Small intestine (tissue), 7 donors: ENCODE measurements at regions not wholly inside any gene's neighbourhood (a gene's known extent, or its start where the extent isn't known, plus 50 kb on each side); places are given as distances from the start of the nearest gene placed in this dataset.

Source experiments
- DNase-seq, 2 donors: peaks; one replicate each; pipeline versions ENCODE4 v3.0.0 to v3.0.0-alpha.2; 2013
- FAIRE-seq: peaks from 2 replicates; lab custom pipeline; 2012; peaks lifted over from hg19 to GRCh38; lab: Jason Lieb, UNC
- H3K27ac ChIP-seq, 3 donors: one replicate each; pipeline ENCODE4 v1.5.1; 2013; ENCODE audit warnings: low read length in 2 of 3, mild to moderate bottlenecking in 2 of 3, control low read depth in 1 of 3, inconsistent platforms in 1 of 3, low read depth in 1 of 3, moderate library complexity in 1 of 3
- H3K27me3 ChIP-seq, 3 donors: one replicate each; pipeline ENCODE4 v1.6.1; 2013; ENCODE audit warnings: low read length in 3 of 3, inconsistent platforms in 1 of 3; ENCODE audit not compliant: control insufficient read depth in 3 of 3, insufficient read depth in 3 of 3
- H3K36me3 ChIP-seq, 3 donors: one replicate each; pipeline ENCODE4 v1.6.1; 2013; ENCODE audit warnings: low read length in 3 of 3, inconsistent platforms in 1 of 3, low read depth in 1 of 3, mild to moderate bottlenecking in 1 of 3, moderate library complexity in 1 of 3; ENCODE audit not compliant: control insufficient read depth in 3 of 3, insufficient read depth in 2 of 3
- H3K4me1 ChIP-seq, 3 donors: one replicate each; pipeline ENCODE4 v1.6.1; 2013; ENCODE audit warnings: low read length in 2 of 3, inconsistent platforms in 1 of 3, low read depth in 1 of 3, mild to moderate bottlenecking in 1 of 3, moderate library complexity in 1 of 3; ENCODE audit not compliant: control insufficient read depth in 3 of 3, insufficient read depth in 2 of 3
- H3K4me3 ChIP-seq, 3 donors: one replicate each; pipeline ENCODE4 v1.5.1; 2013; ENCODE audit warnings: low read length in 3 of 3, control low read depth in 1 of 3, inconsistent platforms in 1 of 3, low read depth in 1 of 3, mild to moderate bottlenecking in 1 of 3, moderate library complexity in 1 of 3
- H3K9me3 ChIP-seq, 2 donors: one replicate each; pipeline ENCODE4 v1.6.1; 2013; ENCODE audit warnings: low read depth in 1 of 2, low read length in 1 of 2; ENCODE audit not compliant: control insufficient read depth in 2 of 2, insufficient read depth in 1 of 2
- WGBS, 3 donors: extraction: QIAGEN DNeasy Blood & Tissue Kit; methylation state at CpG; one replicate each; pipeline ENCODE4 v1.1.7; 2013; 5-methylcytosine and 5-hydroxymethylcytosine counted together
- donor health status: healthy with polysubstance abuse.
- donor health status: control.
- donor health status: control.
- donor health status: Bipolar disorder and iron deficiency.
- donor health status: healthy.

DNA sequence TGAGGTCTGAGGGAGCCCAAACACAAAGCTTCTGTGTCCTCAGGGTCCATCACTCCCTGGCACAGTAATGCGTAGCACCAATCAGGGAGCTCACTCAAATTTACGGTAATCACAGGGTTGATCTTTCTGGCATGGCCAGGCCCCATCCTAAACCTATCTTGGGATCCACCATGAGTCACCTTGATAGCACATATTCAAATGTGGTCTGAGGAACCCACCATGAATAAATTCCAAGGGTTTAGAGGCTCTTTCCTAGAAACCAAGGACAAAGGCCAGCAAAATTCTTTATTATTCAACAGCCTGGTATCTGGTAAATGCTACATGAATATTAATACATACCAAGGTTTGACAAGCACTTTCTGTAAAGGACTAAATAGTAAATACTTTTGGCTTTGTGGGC, 254.5 kb downstream of the TLR4 start:
- no peaks in the 10 kb centered on the region for H3K36me3 ChIP-seq
- FAIRE-seq (no peak), DNase-seq (no peak)
- 87 to 95% (median 90%) methylated on average over 2 of the region's 2 CpGs for WGBS, 3 donors
- H3K27me3 ChIP-seq: no peaks in the 10 kb centered on the region
- H3K4me3 ChIP-seq: no peak overlapping the region
- no peaks in the 10 kb centered on the region for H3K4me1 ChIP-seq
- no peaks in the 10 kb centered on the region for H3K9me3 ChIP-seq
- H3K27ac ChIP-seq: no peak overlapping the region

DNA sequence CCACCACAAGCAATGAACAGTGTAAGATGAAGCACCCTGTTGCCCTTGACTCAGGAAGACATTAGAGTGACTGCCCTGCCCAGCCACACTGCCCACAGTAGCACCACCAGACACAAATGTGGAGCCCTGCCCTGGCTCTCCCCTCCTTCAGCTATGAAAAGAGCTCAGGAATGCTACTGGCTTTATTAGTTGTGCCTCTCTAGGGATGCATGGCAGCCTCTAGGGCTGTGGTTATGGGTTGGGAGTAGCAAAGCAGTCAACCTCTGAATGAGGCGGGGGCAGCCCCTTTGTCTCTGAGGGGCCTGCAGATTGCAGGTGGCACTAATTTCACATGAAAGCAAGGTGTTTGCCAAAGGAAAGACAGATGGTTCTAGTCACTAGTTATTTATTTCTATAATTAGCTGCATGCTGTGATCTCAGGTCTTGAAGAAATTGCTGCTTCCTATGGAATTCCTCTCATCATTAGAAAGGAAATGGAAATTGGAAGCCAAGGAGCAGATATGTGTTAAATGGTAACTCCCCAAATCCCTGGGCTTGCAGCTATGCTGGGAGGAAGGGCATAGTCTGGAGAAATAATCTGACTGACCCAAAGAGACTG, 259.4 kb downstream of the TLR4 start:
- Histone ChIP-seq H3K36me3 (no peaks in the 10 kb centered on the region), H3K4me3 (no peak overlapping the region), H3K4me1 (no peaks in the 10 kb centered on the region), H3K27ac (no peak overlapping the region), H3K27me3 (no peaks in the 10 kb centered on the region), H3K9me3 (no peaks in the 10 kb centered on the region)
- FAIRE-seq: no peak
- WGBS, 3 donors: 80 to 88% (median 85%) methylated on average over 1 of the region's 1 CpG
- DNase-seq: no peak

DNA sequence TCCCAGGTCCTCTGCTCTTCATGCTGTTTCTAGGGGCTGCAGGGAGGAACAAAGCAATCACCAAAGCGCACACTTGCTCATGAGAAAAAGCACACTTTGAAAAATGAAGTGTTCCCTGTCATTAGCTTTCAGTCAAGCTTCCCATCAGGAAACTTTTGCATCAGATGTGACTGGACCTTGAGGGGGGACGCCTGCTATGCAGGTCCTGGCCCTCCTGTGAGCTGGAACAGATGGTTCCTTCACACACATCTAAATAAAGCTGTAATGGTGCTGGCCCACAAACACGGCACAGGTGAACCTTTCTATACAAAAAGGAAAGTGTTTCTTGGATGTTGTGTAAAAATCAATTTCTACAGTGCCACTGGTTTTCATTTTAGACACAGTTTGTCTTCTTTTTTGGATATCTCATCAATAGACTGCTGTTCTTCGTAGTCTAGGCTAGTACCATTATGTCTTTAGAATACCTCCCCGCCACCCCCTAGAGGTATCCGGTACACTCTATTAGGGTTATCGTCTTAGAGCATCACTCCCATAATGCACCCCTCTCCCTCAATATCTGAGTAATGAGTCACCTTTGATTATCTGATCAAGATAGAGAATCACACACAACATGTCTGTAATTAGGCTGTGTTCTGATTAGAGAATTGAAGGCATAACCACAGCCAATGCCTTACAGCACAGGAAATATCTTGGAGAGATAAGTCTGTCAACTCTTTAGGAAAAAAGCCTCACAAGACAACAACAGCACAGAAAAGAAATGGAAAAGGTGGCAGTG, 266.3 kb downstream of the TLR4 start:
- Histone ChIP-seq H3K27ac (no peak overlapping the region), H3K27me3 (no peaks in the 10 kb centered on the region), H3K4me3 (no peak overlapping the region), H3K9me3 (no peaks in the 10 kb centered on the region), H3K36me3 (no peaks in the 10 kb centered on the region), H3K4me1 (no peaks in the 10 kb centered on the region)
- DNase-seq: no peak
- 73 to 79% (median 75%) methylated on average over 7 of the region's 7 CpGs for WGBS, 3 donors
- no peak for FAIRE-seq

DNA sequence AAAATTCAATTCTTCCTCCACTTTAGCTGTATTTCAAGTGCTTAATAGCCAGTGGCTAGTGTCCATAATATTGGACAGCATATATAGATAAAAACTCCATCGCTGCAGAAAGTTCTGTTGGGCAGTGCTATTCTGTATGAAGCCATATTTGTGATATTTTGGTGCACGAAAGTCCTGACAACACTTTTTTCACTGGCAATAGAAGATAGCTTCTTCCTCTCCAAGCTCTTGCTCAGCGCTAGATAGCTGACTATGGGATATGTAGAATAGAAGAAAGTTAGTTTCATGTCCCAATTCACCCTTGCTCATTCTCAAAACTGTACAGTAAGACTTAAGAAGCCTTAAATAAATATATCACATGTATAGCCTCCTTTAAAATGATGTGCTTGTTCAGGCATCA, 269.9 kb downstream of the TLR4 start:
- no peak overlapping the region for H3K4me3 ChIP-seq
- no peaks in the 10 kb centered on the region for H3K9me3 ChIP-seq
- FAIRE-seq: no peak
- H3K27ac ChIP-seq: no peak overlapping the region
- no peaks in the 10 kb centered on the region for H3K36me3 ChIP-seq
- 54 to 70% (median 59%) methylated on average over 3 of the region's 3 CpGs for WGBS, 3 donors
- H3K27me3 ChIP-seq: no peaks in the 10 kb centered on the region
- DNase-seq: no peak
- no peaks in the 10 kb centered on the region for H3K4me1 ChIP-seq

DNA sequence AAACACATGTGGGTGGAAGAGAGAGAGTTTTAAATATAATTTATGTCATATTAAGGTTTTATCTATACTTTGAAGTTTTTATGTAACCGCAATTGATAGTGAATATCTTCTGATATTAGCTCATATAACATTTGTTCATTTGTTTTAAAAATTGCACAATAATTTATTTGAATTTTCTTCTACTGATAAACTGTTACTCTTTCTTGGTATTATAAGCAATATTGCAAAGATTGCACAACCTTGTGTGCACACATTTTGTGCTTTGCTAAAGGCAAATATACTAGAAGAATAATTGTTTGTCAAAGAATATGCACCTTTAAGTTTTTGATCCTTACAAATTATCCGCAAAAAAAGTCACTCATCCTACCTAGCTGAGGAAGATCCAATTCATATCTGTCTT, 275.7 kb downstream of the TLR4 start:
- Histone ChIP-seq H3K27me3 (no peaks in the 10 kb centered on the region), H3K9me3 (no peaks in the 10 kb centered on the region), H3K36me3 (no peaks in the 10 kb centered on the region), H3K27ac (no peak overlapping the region), H3K4me3 (no peak overlapping the region), H3K4me1 (no peaks in the 10 kb centered on the region)
- no peak for DNase-seq
- no peak for FAIRE-seq
- 81 to 94% (median 91%) methylated on average over 2 of the region's 2 CpGs for WGBS, 3 donors

DNA sequence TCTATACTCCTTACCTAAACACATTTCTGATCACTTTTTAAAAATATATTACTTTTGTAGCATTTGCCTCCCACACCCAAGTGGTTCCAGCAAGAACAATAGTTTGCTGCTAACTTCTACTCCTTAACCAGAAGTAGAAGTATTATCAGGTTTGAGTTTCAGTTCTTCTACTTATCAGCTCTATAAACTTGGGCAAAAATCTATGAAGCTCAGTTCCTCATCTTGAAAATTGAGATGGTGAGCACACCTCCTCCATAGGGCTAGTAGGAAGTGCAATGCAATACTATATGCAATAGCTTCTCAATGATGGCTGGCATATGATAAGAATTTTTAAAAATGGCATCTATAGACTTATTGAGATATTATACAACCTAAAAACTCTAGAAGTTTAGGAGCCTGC, 283.7 kb downstream of the TLR4 start:
- no peaks in the 10 kb centered on the region for H3K27me3 ChIP-seq
- DNase-seq (no peak), FAIRE-seq (no peak)
- no peak overlapping the region for H3K4me3 ChIP-seq
- H3K9me3 ChIP-seq: no peaks in the 10 kb centered on the region
- H3K4me1 ChIP-seq: no peaks in the 10 kb centered on the region
- H3K36me3 ChIP-seq: no peaks in the 10 kb centered on the region
- no peak overlapping the region for H3K27ac ChIP-seq

DNA sequence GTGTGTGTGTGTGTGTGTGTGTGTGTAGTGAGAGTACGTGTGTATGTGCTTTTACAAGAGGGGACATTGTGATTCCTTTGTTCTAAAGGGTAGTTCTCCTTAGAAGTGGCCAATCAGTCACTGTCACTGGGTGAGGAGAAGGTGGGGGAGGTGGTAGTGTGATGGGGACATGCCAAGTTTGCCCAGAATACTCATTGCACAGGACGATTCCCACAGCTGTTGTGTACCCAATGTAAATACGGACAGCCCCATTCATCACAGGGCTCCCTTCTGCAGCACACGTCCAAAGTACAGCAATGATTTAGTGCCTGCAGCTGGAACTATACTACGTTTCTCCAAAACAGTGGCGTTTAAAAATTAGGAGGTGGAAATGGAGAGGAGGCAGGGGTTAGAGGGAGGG, 287.8 kb downstream of the TLR4 start:
- no peak for DNase-seq
- Histone ChIP-seq H3K9me3 (no peaks in the 10 kb centered on the region), H3K27ac (no peak overlapping the region), H3K4me1 (no peaks in the 10 kb centered on the region), H3K4me3 (no peak overlapping the region), H3K36me3 (no peaks in the 10 kb centered on the region), H3K27me3 (no peaks in the 10 kb centered on the region)
- 6 to 12% (median 11%) methylated on average over 6 of the region's 6 CpGs for WGBS, 3 donors
- FAIRE-seq: no peak

DNA sequence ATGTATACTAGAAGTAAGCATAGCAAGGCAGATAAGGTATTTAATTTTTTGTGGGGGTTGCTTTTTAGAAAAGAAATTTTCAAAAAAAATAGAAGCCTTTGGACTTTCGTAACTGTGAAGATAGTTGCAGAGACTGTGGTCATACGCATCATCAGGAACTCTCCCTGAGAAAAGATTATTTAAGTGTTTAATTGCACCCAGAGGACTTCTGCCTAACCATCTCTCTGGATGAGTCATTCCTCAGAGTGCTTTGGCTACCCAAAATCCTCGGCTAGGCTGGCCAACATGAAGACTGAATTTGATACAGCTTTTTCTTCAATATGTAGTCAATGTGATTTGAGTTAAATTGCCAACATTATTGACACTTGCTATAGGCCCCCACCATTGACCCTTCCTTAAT, 296.4 kb downstream of the TLR4 start:
- no peaks in the 10 kb centered on the region for H3K4me1 ChIP-seq
- no peaks in the 10 kb centered on the region for H3K9me3 ChIP-seq
- WGBS, 3 donors: 83 to 90% (median 86%) methylated on average over 3 of the region's 3 CpGs
- no peaks in the 10 kb centered on the region for H3K36me3 ChIP-seq
- H3K4me3 ChIP-seq: no peak overlapping the region
- DNase-seq (no peak), FAIRE-seq (no peak)
- no peaks in the 10 kb centered on the region for H3K27me3 ChIP-seq
- H3K27ac ChIP-seq: no peak overlapping the region

DNA sequence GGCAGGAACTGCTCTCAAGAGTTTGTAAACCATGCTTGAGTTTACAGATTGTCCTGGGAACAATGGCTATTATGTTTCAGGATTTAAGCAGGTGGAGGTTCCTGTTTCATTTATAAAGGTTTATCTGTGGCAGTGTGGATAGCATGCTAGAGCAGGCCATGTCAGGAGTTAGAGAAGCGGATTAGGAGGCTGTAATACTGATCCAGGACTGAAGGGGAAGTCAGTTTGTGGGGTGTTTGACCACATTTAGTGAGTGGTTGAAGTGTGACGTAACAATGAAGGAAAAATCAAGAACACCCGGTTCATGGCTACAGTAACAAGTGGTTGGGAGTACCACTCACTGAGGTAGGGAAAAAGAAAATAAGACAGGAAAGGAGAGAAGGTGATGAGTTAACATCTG, 299.0 kb downstream of the TLR4 start:
- H3K4me1 ChIP-seq: no peaks in the 10 kb centered on the region
- H3K36me3 ChIP-seq: no peaks in the 10 kb centered on the region
- FAIRE-seq (no peak), DNase-seq (no peak)
- no peak overlapping the region for H3K4me3 ChIP-seq
- H3K9me3 ChIP-seq: no peaks in the 10 kb centered on the region
- no peak overlapping the region for H3K27ac ChIP-seq
- 36 to 62% (median 46%) methylated on average over 3 of the region's 3 CpGs for WGBS, 3 donors
- no peaks in the 10 kb centered on the region for H3K27me3 ChIP-seq
